B cell (primary cell): ENCODE measurements at regions not wholly inside any gene's neighbourhood (a gene's known extent, or its start where the extent isn't known, plus 50 kb on each side); places are given as distances from the start of the nearest gene placed in this dataset.

ENCODE experiments used
- ATAC-seq: fragments of 200-7000 bp; cut with Tn5 transposase; one replicate; pipeline ENCODE4 v1.10.0; 2021; ENCODE audit warnings: low read depth, mild to moderate bottlenecking, moderate number of reproducible peaks, moderate library complexity
- CTCF ChIA-PET: fragments of 350-600 bp; sonication (Branson Sonifier 250); formaldehyde crosslinking; loops from one replicate; lab custom pipeline; 2021; ENCODE audit warnings: antibody characterized with exemption, inconsistent platforms; lab: Charles Lee
- POLR2A ChIA-PET: fragments of 350-600 bp; sonication (Branson Sonifier 250); formaldehyde crosslinking; loops from one replicate; lab custom pipeline; 2021; ENCODE audit warnings: antibody characterized with exemption; lab: Charles Lee
- DNase-seq: peaks from one replicate; pipeline ENCODE4 v3.0.0; 2013
- H2AFZ ChIP-seq: 2 replicates; pipeline ENCODE4 v1.6.1; 2012; ENCODE audit warnings: mild to moderate bottlenecking, low read depth, low read length; ENCODE audit not compliant: insufficient read depth, poor library complexity, severe bottlenecking
- H3K27ac ChIP-seq, 2 donors: 1 replicate in 1 of 2; 2 replicates in 1 of 2; pipeline ENCODE4 v1.5.1; 2012 to 2013; ENCODE audit warnings: low read length in 2 of 2, mild to moderate bottlenecking in 2 of 2, moderate library complexity in 1 of 2
- H3K27me3 ChIP-seq, 4 experiments: fragments of 200-600 bp in 1 of 4; sonication (generic) in 1 of 4; replicated peaks in 1 of 4; 1 replicate in 2 of 4; 2 replicates in 2 of 4; pipeline versions ENCODE4 v1.6.1 to v1.7.0; 2013 to 2016; ENCODE audit warnings: low read length in 3 of 4, mild to moderate bottlenecking in 2 of 4, mixed read lengths in 1 of 4, moderate library complexity in 1 of 4; ENCODE audit not compliant: insufficient read depth in 4 of 4, control insufficient read depth in 3 of 4; ENCODE audit errors: control extremely low read depth in 1 of 4
- H3K36me3 ChIP-seq, 2 experiments: replicated peaks in 1 of 2; 1 replicate in 1 of 2; 2 replicates in 1 of 2; pipeline versions ENCODE4 v1.6.1 to v1.7.1; 2013; ENCODE audit warnings: low read length in 1 of 2; ENCODE audit not compliant: insufficient read depth in 2 of 2, control insufficient read depth in 1 of 2; ENCODE audit errors: control extremely low read depth in 1 of 2, extremely low read depth in 1 of 2
- H3K4me1 ChIP-seq, 2 donors: fragments of 200-600 bp in 1 of 2; sonication (generic) in 1 of 2; 1 replicate in 1 of 2; 2 replicates in 1 of 2; pipeline versions ENCODE4 v1.5.1 to v1.6.1; 2013 to 2017; ENCODE audit warnings: low read length in 2 of 2; ENCODE audit not compliant: control insufficient read depth in 2 of 2, insufficient read depth in 2 of 2
- H3K4me2 ChIP-seq: replicated peaks from 2 replicates; pipeline ENCODE3; 2012; ENCODE audit warnings: mild to moderate bottlenecking, low read depth, low read length; ENCODE audit not compliant: poor library complexity, severe bottlenecking
- H3K4me3 ChIP-seq, 5 experiments: fragments of 200-600 bp in 1 of 5; sonication (generic) in 1 of 5; 1 replicate in 3 of 5; 2 replicates in 2 of 5; pipeline versions ENCODE4 v1.5.1 to v1.7.0; 2011 to 2016; ENCODE audit warnings: low read length in 4 of 5, mild to moderate bottlenecking in 4 of 5, low read depth in 2 of 5, control low read depth in 1 of 5, moderate library complexity in 1 of 5; ENCODE audit not compliant: insufficient read depth in 1 of 5; ENCODE audit errors: control extremely low read depth in 1 of 5, extremely low read depth in 1 of 5
- H3K79me2 ChIP-seq: fragments of 200-600 bp; sonication (generic); one replicate; pipeline ENCODE4 v1.6.0; 2016; ENCODE audit warnings: low read length; ENCODE audit not compliant: control insufficient read depth, insufficient read depth
- H3K9ac ChIP-seq: fragments of 200-600 bp; sonication (generic); 2 replicates; pipeline ENCODE4 v1.6.1; 2017; ENCODE audit warnings: mild to moderate bottlenecking, low read length, moderate library complexity
- H3K9me3 ChIP-seq, 3 donors: one replicate each; pipeline versions ENCODE4 v1.6.1 to v1.7.1; 2013; ENCODE audit warnings: low read length in 2 of 3; ENCODE audit not compliant: control insufficient read depth in 2 of 3, insufficient read depth in 1 of 3; ENCODE audit errors: control extremely low read depth in 1 of 3
- H4K20me1 ChIP-seq: 2 replicates; pipeline ENCODE4 v1.6.0; 2012; ENCODE audit warnings: mild to moderate bottlenecking, low read length; ENCODE audit not compliant: insufficient read depth, control insufficient read depth, poor library complexity, severe bottlenecking
- H3K27ac Mint-ChIP-seq: one replicate; pipeline ENCODE4 v1.8.0; 2021; ENCODE audit warnings: mixed read lengths
- H3K27me3 Mint-ChIP-seq: one replicate; pipeline ENCODE4 v1.8.0; 2021; ENCODE audit warnings: mixed read lengths
- H3K4me1 Mint-ChIP-seq: one replicate; pipeline ENCODE4 v1.8.0; 2021; ENCODE audit warnings: mixed read lengths
- H3K4me3 Mint-ChIP-seq: one replicate; pipeline ENCODE4 v1.8.0; 2021; ENCODE audit warnings: mixed read lengths
- H3K9me3 Mint-ChIP-seq: one replicate; pipeline ENCODE4 v1.8.0; 2022; ENCODE audit warnings: mixed read lengths; ENCODE audit not compliant: insufficient read depth
- EZH2 ChIP-seq: IDR thresholded peaks from 2 replicates; pipeline ENCODE4 v1.6.1; 2012; ENCODE audit warnings: borderline replicate concordance, low read depth, mild to moderate bottlenecking, moderate library complexity, low read length; ENCODE audit not compliant: insufficient read depth, poor library complexity, severe bottlenecking
- WGBS: methylation state at CpG from one replicate; pipeline ENCODE4 v1.1.5; 2013; ENCODE audit warnings: missing lambda C conversion rate; ENCODE audit not compliant: insufficient coverage; 5-methylcytosine and 5-hydroxymethylcytosine counted together
- intact Hi-C: fragments of 100-400 bp; cut with micrococcal nuclease; formaldehyde crosslinking; loops from one replicate; pipeline ENCODE4 v1.10.0; 2022
- TF ChIP-seq, protein P1 (sequence below): fragments of 200-600 bp; IDR thresholded peaks from one replicate; pipeline ENCODE4 v1.8.0; 2022; ENCODE audit warnings: antibody characterized with exemption, mild to moderate bottlenecking

GRCh38 chr12:70190262-70191010 lies 52.8 kb upstream of the CNOT2 start:
- H3K9ac ChIP-seq, result no peak overlapping the region
- DNase-seq (no peak), ATAC-seq (no peak)
- no peak overlapping the region for H2AFZ ChIP-seq
- no peaks in the 10 kb centered on the region for H3K27me3 ChIP-seq
- H3K27ac ChIP-seq, result no peak overlapping the region
- Mint-ChIP-seq H3K27ac (no peak overlapping the region), H3K4me3 (no peak overlapping the region), H3K9me3 (no peaks in the 10 kb centered on the region), H3K4me1 (no peaks in the 10 kb centered on the region), H3K27me3 (no peaks in the 10 kb centered on the region)
- POLR2A ChIA-PET, result no interaction called here
- WGBS, result 100% methylated on average over 1 of the region's 1 CpG
- no peaks in the 10 kb centered on the region for H3K4me1 ChIP-seq
- no peak overlapping the region for H3K4me2 ChIP-seq
- CTCF ChIA-PET, result no interaction called here
- intact Hi-C loops, result no loop called here
- no peaks in the 10 kb centered on the region for H3K36me3 ChIP-seq
- no peak for TF ChIP-seq EZH2
- TF ChIP-seq, protein P1, sequence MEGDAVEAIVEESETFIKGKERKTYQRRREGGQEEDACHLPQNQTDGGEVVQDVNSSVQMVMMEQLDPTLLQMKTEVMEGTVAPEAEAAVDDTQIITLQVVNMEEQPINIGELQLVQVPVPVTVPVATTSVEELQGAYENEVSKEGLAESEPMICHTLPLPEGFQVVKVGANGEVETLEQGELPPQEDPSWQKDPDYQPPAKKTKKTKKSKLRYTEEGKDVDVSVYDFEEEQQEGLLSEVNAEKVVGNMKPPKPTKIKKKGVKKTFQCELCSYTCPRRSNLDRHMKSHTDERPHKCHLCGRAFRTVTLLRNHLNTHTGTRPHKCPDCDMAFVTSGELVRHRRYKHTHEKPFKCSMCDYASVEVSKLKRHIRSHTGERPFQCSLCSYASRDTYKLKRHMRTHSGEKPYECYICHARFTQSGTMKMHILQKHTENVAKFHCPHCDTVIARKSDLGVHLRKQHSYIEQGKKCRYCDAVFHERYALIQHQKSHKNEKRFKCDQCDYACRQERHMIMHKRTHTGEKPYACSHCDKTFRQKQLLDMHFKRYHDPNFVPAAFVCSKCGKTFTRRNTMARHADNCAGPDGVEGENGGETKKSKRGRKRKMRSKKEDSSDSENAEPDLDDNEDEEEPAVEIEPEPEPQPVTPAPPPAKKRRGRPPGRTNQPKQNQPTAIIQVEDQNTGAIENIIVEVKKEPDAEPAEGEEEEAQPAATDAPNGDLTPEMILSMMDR, result no peak
- H4K20me1 ChIP-seq, result no peaks in the 10 kb centered on the region
- H3K79me2 ChIP-seq, result no peaks in the 10 kb centered on the region
- no peaks in the 10 kb centered on the region for H3K9me3 ChIP-seq
- no peak overlapping the region for H3K4me3 ChIP-seq
